ENCODE measurements at regions not wholly inside any gene's neighbourhood (a gene's known extent, or its start where the extent isn't known, plus 50 kb on each side); places are given as distances from the start of the nearest gene placed in this dataset.
A peak's percentile ranks its signal among the peaks of the same experiment; 100 is the strongest.

DNA sequence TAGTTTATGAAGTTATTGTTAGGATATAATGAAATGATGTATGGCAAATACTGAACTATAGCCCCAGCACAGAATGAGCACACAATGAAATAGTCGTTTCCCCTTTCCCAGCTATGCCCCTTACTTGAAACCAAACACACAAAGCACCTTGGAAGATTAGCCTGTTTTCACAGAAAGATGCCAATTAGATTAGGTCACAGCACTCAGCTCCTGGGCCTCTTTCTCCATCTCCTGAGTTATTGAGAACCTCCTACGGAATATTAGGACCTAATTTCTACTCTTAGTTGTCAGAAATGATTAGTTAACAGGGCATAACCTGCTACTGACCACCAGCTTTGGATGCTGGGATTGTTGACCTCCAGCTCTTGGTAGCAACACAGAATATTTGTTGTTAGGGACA is 269.4 kb upstream of the ROPN1 start:
- H3K4me3 ChIP-seq (ENCODE audit: low read length): no peak overlapping the region
- TF ChIP-seq, protein P1, sequence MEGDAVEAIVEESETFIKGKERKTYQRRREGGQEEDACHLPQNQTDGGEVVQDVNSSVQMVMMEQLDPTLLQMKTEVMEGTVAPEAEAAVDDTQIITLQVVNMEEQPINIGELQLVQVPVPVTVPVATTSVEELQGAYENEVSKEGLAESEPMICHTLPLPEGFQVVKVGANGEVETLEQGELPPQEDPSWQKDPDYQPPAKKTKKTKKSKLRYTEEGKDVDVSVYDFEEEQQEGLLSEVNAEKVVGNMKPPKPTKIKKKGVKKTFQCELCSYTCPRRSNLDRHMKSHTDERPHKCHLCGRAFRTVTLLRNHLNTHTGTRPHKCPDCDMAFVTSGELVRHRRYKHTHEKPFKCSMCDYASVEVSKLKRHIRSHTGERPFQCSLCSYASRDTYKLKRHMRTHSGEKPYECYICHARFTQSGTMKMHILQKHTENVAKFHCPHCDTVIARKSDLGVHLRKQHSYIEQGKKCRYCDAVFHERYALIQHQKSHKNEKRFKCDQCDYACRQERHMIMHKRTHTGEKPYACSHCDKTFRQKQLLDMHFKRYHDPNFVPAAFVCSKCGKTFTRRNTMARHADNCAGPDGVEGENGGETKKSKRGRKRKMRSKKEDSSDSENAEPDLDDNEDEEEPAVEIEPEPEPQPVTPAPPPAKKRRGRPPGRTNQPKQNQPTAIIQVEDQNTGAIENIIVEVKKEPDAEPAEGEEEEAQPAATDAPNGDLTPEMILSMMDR (conservative IDR thresholded peaks at IDR 0.05; ENCODE audit: low read length): no peak
- DNase-seq (ENCODE audit: low read depth): peak; percentile 25

DNA sequence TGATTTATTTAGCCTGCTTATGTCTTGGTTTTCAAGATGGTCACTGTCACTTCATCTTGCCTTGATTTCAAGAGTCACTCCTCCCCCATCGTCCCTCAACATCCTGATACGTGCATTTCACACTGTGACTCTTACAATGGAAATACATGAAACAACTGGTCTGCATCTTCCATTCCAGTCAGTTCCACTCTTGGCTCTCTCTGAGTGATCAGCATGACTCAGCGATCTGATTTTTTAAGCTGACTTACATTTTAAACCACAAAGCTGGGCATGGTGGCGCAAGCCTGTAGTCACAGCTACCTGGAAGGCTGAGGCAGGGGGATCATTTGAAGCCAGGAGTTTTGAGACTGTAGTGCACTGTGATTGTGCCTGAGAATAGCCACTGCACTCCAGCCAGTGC is 271.2 kb upstream of the ROPN1 start:
- no peak overlapping the region for H3K4me3 ChIP-seq (ENCODE audit: low read length)
- TF ChIP-seq, protein P1 (conservative IDR thresholded peaks at IDR 0.05; ENCODE audit: low read length): no peak
- peak; percentile 94 for DNase-seq (ENCODE audit: low read depth)

GRCh38 chr3:124264346-124264745 is 272.4 kb upstream of the ROPN1 start:
- no peak overlapping the region for H3K4me3 ChIP-seq (ENCODE audit: low read length)
- DNase-seq (ENCODE audit: low read depth): no peak
- TF ChIP-seq, protein P1 (conservative IDR thresholded peaks at IDR 0.05; ENCODE audit: low read length): no peak

DNA sequence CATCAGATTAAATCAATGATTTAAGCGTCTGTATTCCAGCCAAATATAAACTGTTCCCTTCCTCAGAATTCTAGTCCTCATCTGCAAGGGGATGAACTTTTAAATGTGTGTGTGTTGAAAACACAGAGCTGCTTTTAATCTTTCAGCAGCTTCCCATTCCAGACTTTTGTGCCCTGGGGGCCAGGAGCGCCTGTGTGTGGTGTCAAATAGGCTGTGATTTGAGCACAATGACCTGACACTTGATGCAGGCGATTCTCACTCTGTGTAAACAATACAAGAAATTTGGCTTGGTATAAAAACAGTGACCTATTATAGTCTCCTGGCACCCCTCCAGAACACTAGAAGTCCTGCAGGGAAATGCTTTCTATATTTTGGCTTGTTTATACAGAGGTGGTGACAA is 274.6 kb upstream of the ROPN1 start:
- DNase-seq (ENCODE audit: low read depth): no peak
- TF ChIP-seq, protein P1 (conservative IDR thresholded peaks at IDR 0.05; ENCODE audit: low read length): no peak
- no peak overlapping the region for H3K4me3 ChIP-seq (ENCODE audit: low read length)

DNA sequence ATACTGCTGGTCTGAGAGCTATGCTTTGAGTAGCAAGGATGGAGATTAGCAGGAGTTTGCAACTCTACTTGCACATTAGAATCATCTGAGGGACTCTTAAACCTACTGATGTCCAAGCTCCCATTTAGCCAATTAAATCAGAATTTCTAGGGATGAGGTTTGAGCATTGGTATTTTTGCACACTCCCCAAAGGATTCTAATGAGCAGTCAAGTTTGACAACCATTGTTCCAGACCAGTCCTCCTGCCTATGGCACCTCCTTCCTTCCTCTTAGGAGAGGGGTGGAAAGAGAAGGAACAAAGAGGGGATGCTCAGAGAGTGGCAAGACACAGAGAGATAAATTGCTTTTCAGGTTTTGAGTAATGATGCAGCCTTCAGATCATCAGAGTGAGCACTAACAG is 275.5 kb upstream of the ROPN1 start:
- TF ChIP-seq, protein P1 (conservative IDR thresholded peaks at IDR 0.05; ENCODE audit: low read length): no peak
- no peak overlapping the region for H3K4me3 ChIP-seq (ENCODE audit: low read length)
- DNase-seq (ENCODE audit: low read depth): no peak

DNA sequence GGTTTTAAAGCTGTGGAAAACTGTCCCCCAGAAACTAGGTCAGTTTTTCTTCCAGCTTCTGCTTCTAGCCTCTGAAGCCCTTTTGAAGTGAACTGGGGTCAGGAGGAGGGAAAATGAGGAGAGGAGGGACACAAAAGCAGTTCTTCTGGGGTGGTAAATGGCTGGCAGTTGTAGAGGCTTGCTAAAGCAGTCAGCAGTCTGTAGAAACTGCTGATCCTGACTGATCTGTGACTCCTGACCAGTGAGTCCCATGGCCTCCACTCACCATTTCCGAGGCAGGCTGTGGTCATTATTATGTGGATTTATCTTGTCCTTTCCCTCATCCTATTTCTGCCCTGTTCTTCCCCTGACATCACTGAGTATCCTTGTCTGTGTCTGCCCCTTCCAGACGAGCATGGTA is 276.4 kb upstream of the ROPN1 start:
- no peak overlapping the region for H3K4me3 ChIP-seq (ENCODE audit: low read length)
- no peak for DNase-seq (ENCODE audit: low read depth)
- TF ChIP-seq, protein P1 (conservative IDR thresholded peaks at IDR 0.05; ENCODE audit: low read length): no peak

DNA sequence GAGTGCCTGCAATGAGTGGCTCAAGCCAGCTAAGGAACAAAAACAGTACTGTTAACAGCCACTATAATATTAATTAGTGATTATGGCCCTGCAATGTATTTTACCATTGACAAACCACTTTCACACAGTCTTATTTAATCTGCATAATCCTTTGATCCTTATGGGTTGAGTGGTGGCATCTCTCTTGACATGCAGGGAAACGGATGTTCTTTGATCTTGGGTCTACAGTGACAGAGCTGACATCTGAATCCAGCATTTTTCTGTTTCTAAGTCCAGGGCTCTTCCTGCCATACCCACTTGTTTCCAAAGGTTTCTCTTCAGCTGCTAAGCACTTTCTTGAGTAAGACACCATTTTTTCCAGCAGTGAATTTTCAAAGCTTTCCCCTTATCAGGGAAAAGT is 277.7 kb upstream of the ROPN1 start:
- TF ChIP-seq, protein P1 (conservative IDR thresholded peaks at IDR 0.05; ENCODE audit: low read length): no peak
- DNase-seq (ENCODE audit: low read depth): no peak

More for the DNA sequence above, 277.7 kb upstream of the ROPN1 start:
- H3K4me3 ChIP-seq (ENCODE audit: low read length): no peak overlapping the region
